ENCODE measurements at regions not wholly inside any gene's neighbourhood (a gene's known extent, or its start where the extent isn't known, plus 50 kb on each side); places are given as distances from the start of the nearest gene placed in this dataset.

- no peak for DNase-seq (ENCODE audit: low read depth in 1 of 2, low spot score in 1 of 2)
These were observed 78.4 kb upstream of the GSE1 start for GRCh38 chr16:85534536-85535351.

GRCh38 chr16:85535352-85536072, 77.6 kb upstream of the GSE1 start:
- DNase-seq (ENCODE audit: low read depth in 1 of 2, low spot score in 1 of 2), result no peak

DNA sequence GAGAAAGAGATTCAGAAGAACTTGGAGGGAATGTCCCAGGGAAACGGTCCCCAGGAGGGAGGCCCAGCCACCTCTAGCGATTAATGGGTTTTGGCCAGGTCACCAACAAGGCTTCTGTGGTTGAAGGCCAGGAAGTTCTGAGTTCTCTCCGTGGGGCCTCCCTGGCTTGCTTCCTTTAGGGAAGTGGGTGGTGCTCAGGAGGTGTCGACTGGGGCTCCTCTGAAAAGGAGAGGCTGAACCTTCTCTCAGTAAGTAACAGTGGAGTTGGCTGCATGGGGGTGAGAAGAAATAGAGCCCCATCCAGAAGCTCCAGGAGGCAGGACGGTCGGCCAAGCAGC, 77.1 kb upstream of the GSE1 start:
- DNase-seq (ENCODE audit: low read depth in 1 of 2, low spot score in 1 of 2), result no peak

GRCh38 chr16:85536411-85537330, 76.5 kb upstream of the GSE1 start:
- DNase-seq (ENCODE audit: low read depth in 1 of 2, low spot score in 1 of 2), result no peak

DNA sequence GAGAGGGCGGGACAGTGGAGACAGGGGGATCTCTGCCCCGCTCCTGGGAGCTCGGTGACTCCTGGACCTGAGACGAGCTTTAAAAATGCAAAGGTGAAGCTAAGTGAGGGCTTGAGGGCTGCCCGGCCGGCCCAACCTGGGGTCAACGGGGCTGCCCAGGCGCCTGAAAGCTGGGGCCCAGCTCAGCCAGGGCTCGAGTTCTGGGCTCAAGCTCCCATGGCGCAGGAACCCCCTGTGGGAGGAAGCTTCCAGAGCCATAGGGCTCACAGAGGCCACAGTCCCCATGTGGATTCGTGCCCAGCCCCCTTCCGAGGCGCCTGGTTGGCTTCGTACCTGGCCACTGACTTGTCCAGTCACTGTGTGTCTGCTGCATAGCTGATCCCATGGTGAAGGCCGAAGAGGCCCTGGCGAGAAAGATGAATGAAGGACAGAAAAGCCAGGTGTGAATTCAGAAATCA, 75.8 kb upstream of the GSE1 start:
- DNase-seq (ENCODE audit: low read depth in 1 of 2, low spot score in 1 of 2), result no peak

GRCh38 chr16:85537795-85538401, 75.2 kb upstream of the GSE1 start:
- no peak for DNase-seq (ENCODE audit: low read depth in 1 of 2, low spot score in 1 of 2)

- DNase-seq (ENCODE audit: low read depth in 1 of 2, low spot score in 1 of 2), result no peak
These were observed 74.0 kb upstream of the GSE1 start for GRCh38 chr16:85539084-85539483.

- DNase-seq (ENCODE audit: low read depth in 1 of 2, low spot score in 1 of 2), result no peak
These were observed 73.4 kb upstream of the GSE1 start for GRCh38 chr16:85539629-85540291.

GRCh38 chr16:85541181-85541580, 71.9 kb upstream of the GSE1 start:
- no peak for DNase-seq (ENCODE audit: low read depth in 1 of 2, low spot score in 1 of 2)

DNA sequence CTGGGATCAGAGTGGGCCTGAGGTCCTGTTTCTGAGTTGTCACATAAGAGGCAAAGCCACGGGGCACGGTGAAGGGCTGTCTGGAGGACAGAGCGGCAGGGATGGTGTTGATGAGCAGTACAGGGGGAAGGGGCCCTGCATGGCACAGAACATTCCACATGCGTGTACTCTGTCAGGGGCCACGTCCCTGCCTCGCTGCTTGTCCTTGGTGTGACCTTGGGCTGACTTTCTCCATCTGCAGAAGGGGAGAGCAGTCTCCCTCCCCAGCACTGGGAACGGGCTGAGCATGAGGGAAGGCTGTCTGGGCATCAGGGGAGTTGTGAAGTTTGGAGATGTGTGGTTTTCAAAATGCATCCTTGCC, 71.5 kb upstream of the GSE1 start:
- no peak for DNase-seq (ENCODE audit: low read depth in 1 of 2, low spot score in 1 of 2)

- no peak for DNase-seq (ENCODE audit: low read depth in 1 of 2, low spot score in 1 of 2)
These were observed 70.9 kb upstream of the GSE1 start for GRCh38 chr16:85541980-85542900.

- no peak for DNase-seq (ENCODE audit: low read depth in 1 of 2, low spot score in 1 of 2)
These were observed 69.6 kb upstream of the GSE1 start for GRCh38 chr16:85543536-85543935.

GRCh38 chr16:85544016-85544415, 69.1 kb upstream of the GSE1 start:
- DNase-seq (ENCODE audit: low read depth in 1 of 2, low spot score in 1 of 2), result no peak

GRCh38 chr16:85544668-85545067, 68.5 kb upstream of the GSE1 start:
- DNase-seq (ENCODE audit: low read depth in 1 of 2, low spot score in 1 of 2), result no peak

DNA sequence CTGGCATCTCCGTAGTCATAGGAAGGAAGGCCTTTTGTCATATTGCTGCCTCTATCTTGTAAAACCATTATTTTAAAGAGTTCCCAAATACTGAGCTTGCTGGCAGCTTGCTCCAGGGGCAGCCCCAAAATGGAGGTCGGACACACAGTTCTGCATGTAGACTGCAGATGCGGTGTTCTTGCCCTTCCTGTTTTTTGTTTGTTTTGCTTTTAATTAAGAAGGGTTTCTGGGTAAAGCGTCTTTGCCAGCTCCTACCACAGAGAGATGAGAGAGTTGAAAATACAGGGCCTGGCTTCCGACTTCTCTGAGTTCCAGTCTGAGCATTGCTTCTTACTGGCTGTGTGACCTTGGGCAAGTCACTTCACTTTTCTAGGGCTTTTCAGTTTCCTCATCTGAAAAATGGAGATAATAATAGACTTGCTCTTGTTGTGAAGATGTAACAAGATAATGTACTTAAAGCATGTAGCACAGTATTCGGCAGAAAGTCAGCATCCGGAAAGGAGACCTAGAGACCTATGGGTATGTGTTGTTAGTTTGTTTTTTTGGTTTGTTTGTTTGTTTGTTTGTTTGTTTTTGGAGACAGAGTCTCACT, 67.8 kb upstream of the GSE1 start:
- no peak for DNase-seq (ENCODE audit: low read depth in 1 of 2, low spot score in 1 of 2)

DNA sequence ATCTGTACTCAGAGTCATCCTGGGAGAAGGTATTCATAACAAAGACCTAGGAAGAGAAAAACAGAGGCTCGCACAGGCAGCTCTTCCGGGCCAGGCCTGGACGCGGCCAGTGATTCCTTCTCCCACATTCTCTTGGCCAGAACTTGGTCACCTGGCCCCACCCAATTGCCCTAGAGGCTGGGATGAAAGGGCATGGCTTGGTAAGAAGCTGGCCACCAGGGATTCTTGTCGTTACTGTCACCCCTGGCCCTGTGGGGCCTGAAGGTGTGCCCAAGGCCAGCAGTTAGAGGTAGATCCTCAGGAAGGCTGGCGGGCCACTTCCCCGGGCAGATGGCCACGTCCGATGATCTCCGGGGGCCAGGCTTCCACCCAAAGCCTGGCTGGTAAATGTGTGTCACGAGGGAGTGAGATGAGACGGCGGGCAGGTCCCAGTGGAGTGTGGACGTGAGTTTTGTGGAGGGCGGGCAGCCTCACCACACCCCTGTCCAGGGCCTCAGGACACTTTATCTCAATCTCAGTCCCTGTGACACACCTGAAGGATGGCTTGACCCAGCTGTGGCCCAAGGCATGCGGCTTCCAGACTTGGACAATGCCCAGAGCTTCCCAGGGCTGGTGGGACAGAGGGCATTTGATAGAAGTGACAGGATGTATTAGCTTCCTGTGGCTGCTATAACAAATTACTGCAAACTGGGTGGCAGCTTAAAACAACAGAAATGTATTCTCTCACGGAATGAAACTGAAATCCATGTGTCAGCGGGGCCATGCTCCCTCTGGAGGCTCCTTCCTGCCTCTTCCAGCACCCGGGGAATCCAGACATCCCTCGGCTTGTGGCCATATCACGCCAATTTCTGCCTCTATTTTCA, 66.3 kb upstream of the GSE1 start:
- no peak for DNase-seq (ENCODE audit: low read depth in 1 of 2, low spot score in 1 of 2)

DNA sequence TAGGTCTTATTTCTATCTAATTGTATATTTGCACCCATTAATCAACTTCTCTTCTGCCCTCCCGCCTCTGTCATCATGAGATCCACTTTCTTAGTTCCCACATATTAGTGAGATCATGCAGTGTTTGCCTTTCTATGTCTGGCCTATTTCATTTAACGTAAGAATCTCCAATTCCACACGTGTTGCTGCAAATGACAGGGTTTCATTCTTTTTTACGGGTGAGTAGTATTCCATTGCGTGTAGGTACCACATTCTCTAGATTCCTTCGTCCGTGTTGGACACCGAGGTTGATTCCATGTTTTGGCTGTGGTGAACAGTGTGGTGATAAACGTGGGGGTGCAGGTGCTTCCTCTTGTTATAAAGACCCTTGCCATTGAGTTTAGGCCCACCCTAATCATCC, 64.7 kb upstream of the GSE1 start:
- DNase-seq (ENCODE audit: low read depth in 1 of 2, low spot score in 1 of 2), result no peak

GRCh38 chr16:85549766-85550421, 63.2 kb upstream of the GSE1 start:
- no peak for DNase-seq (ENCODE audit: low read depth in 1 of 2, low spot score in 1 of 2)

Data from activated T-helper 1 cell treated with anti-CD3 and anti-CD28 coated beads, Interleukin-2, amount 50 U/mL, for 16 hours (primary cell).